A673 (cell line): ENCODE measurements at regions not wholly inside any gene's neighbourhood (a gene's known extent, or its start where the extent isn't known, plus 50 kb on each side); places are given as distances from the start of the nearest gene placed in this dataset.

ENCODE experiments used
- EZH2 ChIP-seq: fragments of 200-600 bp; sonication (generic); IDR thresholded peaks from 2 replicates; pipeline ENCODE4 v1.6.1; 2017; ENCODE audit warnings: borderline replicate concordance, low read depth, mild to moderate bottlenecking, mixed read lengths, antibody characterized with exemption, low read length; ENCODE audit not compliant: poor library complexity, severe bottlenecking
- TF ChIP-seq, protein P1 (sequence below): fragments of 300-800, 200-600 bp; sonication (generic); conservative IDR thresholded peaks from 2 replicates; pipeline ENCODE4 v1.5.1; 2017; ENCODE audit warnings: low read depth, mild to moderate bottlenecking, antibody characterized with exemption, low read length, moderate library complexity, mixed read lengths

DNA sequence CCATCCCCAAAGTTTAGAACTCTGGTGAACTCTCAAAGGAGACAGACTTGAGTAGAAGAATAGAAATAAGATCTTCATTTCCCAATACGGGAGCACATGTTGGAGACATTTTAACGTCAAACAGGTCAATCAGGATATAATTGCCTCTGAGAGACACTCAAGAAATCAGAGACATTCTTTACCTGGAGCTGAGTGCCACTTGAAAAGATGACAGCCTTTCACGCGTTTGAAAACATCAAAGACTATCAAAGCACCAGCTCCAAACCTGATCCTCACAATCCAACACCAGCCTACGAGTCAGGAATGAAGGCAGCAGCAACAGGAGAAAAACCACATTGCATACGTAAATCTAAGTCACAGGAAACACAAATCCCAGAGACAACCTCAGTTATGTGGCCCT lies 571.5 kb upstream of the CDH4 start:
- TF ChIP-seq, protein P1, sequence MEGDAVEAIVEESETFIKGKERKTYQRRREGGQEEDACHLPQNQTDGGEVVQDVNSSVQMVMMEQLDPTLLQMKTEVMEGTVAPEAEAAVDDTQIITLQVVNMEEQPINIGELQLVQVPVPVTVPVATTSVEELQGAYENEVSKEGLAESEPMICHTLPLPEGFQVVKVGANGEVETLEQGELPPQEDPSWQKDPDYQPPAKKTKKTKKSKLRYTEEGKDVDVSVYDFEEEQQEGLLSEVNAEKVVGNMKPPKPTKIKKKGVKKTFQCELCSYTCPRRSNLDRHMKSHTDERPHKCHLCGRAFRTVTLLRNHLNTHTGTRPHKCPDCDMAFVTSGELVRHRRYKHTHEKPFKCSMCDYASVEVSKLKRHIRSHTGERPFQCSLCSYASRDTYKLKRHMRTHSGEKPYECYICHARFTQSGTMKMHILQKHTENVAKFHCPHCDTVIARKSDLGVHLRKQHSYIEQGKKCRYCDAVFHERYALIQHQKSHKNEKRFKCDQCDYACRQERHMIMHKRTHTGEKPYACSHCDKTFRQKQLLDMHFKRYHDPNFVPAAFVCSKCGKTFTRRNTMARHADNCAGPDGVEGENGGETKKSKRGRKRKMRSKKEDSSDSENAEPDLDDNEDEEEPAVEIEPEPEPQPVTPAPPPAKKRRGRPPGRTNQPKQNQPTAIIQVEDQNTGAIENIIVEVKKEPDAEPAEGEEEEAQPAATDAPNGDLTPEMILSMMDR: no peak
- TF ChIP-seq EZH2: no peak
